ENCODE measurements at regions not wholly inside any gene's neighbourhood (a gene's known extent, or its start where the extent isn't known, plus 50 kb on each side); places are given as distances from the start of the nearest gene placed in this dataset.

- no peak for DNase-seq
Observed at GRCh38 chr2:40823478-40823877, 371.6 kb upstream of the SLC8A1 start.

GRCh38 chr2:40824278-40824677 is 372.4 kb upstream of the SLC8A1 start:
- no peak for DNase-seq

GRCh38 chr2:40827392-40827791 is 375.5 kb upstream of the SLC8A1 start:
- DNase-seq: no peak

GRCh38 chr2:40831321-40831873 is 379.5 kb upstream of the SLC8A1 start:
- DNase-seq: no peak

GRCh38 chr2:40841856-40842255 is 390.0 kb upstream of the SLC8A1 start:
- DNase-seq: no peak

GRCh38 chr2:40844353-40845277 is 392.7 kb upstream of the SLC8A1 start:
- DNase-seq: no peak

GRCh38 chr2:40851661-40852060 is 399.8 kb upstream of the SLC8A1 start:
- DNase-seq: no peak

- no peak for DNase-seq
Observed at GRCh38 chr2:40859617-40860016, 407.7 kb upstream of the SLC8A1 start.

GRCh38 chr2:40867829-40868228 is 415.9 kb upstream of the SLC8A1 start:
- DNase-seq: no peak

GRCh38 chr2:40872580-40872979 is 420.7 kb upstream of the SLC8A1 start:
- no peak for DNase-seq

GRCh38 chr2:40874380-40874779 is 422.5 kb upstream of the SLC8A1 start:
- no peak for DNase-seq

GRCh38 chr2:40877734-40878288 is 425.9 kb upstream of the SLC8A1 start:
- no peak for DNase-seq

- DNase-seq: no peak
Observed at GRCh38 chr2:40879305-40879704, 427.4 kb upstream of the SLC8A1 start.

GRCh38 chr2:40886100-40886499 is 434.2 kb upstream of the SLC8A1 start:
- no peak for DNase-seq

- no peak for DNase-seq
Observed at GRCh38 chr2:40886655-40887054, 434.8 kb upstream of the SLC8A1 start.

- no peak for DNase-seq
Observed at GRCh38 chr2:40896358-40896757, 444.5 kb upstream of the SLC8A1 start.

- no peak for DNase-seq
Observed at GRCh38 chr2:40914666-40915065, 462.8 kb upstream of the SLC8A1 start.

- no peak for DNase-seq
Observed at GRCh38 chr2:40915651-40916050, 463.8 kb upstream of the SLC8A1 start.

GRCh38 chr2:40935349-40935748 is 483.5 kb upstream of the SLC8A1 start:
- no peak for DNase-seq

GRCh38 chr2:40937284-40937683 is 485.4 kb upstream of the SLC8A1 start:
- no peak for DNase-seq

GRCh38 chr2:40953341-40953740 is 501.5 kb upstream of the SLC8A1 start:
- no peak for DNase-seq

- no peak for DNase-seq
Observed at GRCh38 chr2:40955042-40955441, 503.2 kb upstream of the SLC8A1 start.

GRCh38 chr2:40955635-40956034 is 503.7 kb upstream of the SLC8A1 start:
- no peak for DNase-seq

GRCh38 chr2:40957508-40957907 is 505.6 kb upstream of the SLC8A1 start:
- DNase-seq: no peak
